Liver (tissue), 7 donors: ENCODE measurements at regions not wholly inside any gene's neighbourhood (a gene's known extent, or its start where the extent isn't known, plus 50 kb on each side); places are given as distances from the start of the nearest gene placed in this dataset.

Source experiments
- DNase-seq: peaks from one replicate; pipeline ENCODE4 v3.0.0-alpha.2; 2017; ENCODE audit warnings: low spot score
- H3K27ac ChIP-seq, 2 donors: one replicate each; pipeline ENCODE4 v1.7.0; 2013; ENCODE audit warnings: inconsistent platforms in 2 of 2, low read length in 2 of 2, control low read depth in 1 of 2, low read depth in 1 of 2, mild to moderate bottlenecking in 1 of 2
- H3K27me3 ChIP-seq, 4 donors: one replicate each; pipeline versions ENCODE4 v1.6.1 to v1.7.0; 2013; ENCODE audit warnings: low read length in 3 of 4, inconsistent platforms in 1 of 4, mild to moderate bottlenecking in 1 of 4, moderate library complexity in 1 of 4; ENCODE audit not compliant: control insufficient read depth in 4 of 4, insufficient read depth in 4 of 4
- H3K36me3 ChIP-seq, 4 donors: one replicate each; pipeline versions ENCODE4 v1.6.1 to v1.7.0; 2013; ENCODE audit warnings: low read length in 3 of 4, mild to moderate bottlenecking in 3 of 4, low read depth in 1 of 4, moderate library complexity in 1 of 4; ENCODE audit not compliant: control insufficient read depth in 4 of 4, insufficient read depth in 3 of 4
- H3K4me1 ChIP-seq, 4 donors: one replicate each; pipeline versions ENCODE4 v1.6.1 to v1.7.0; 2013; ENCODE audit warnings: low read length in 3 of 4, mild to moderate bottlenecking in 3 of 4, moderate library complexity in 1 of 4; ENCODE audit not compliant: control insufficient read depth in 4 of 4, insufficient read depth in 4 of 4
- H3K4me3 ChIP-seq, 3 donors: one replicate each; pipeline versions ENCODE4 v1.6.1 to v1.7.0; 2013; ENCODE audit warnings: low read length in 3 of 3, control low read depth in 1 of 3, low read depth in 1 of 3, mild to moderate bottlenecking in 1 of 3
- H3K9ac ChIP-seq, 2 donors: one replicate each; pipeline ENCODE4 v1.7.0; 2013; ENCODE audit warnings: low read length in 2 of 2, mild to moderate bottlenecking in 2 of 2, moderate library complexity in 2 of 2, control low read depth in 1 of 2, low read depth in 1 of 2
- H3K9me3 ChIP-seq, 4 donors: one replicate each; pipeline versions ENCODE4 v1.6.1 to v1.7.0; 2013; ENCODE audit warnings: low read length in 3 of 4; ENCODE audit not compliant: control insufficient read depth in 4 of 4
- ATF3 ChIP-seq: IDR thresholded peaks from 2 replicates; pipeline ENCODE4 v1.6.1; 2016; ENCODE audit warnings: antibody characterized with exemption
- EGR1 ChIP-seq, 2 donors: IDR thresholded peaks; 2 replicates each; pipeline ENCODE4 v1.6.1; 2016 to 2018; ENCODE audit warnings: antibody characterized with exemption in 2 of 2, low read depth in 2 of 2
- FOXA1 ChIP-seq: IDR thresholded peaks from 2 replicates; pipeline ENCODE4 v1.6.1; 2016; ENCODE audit warnings: antibody characterized with exemption
- HNF4G ChIP-seq: IDR thresholded peaks from 2 replicates; pipeline ENCODE4 v1.6.1; 2016; ENCODE audit warnings: antibody characterized with exemption
- MAX ChIP-seq: IDR thresholded peaks from 2 replicates; pipeline ENCODE4 v1.6.1; 2016; ENCODE audit warnings: antibody characterized with exemption
- NR2F2 ChIP-seq: IDR thresholded peaks from 2 replicates; pipeline ENCODE4 v1.6.1; 2016; ENCODE audit warnings: antibody characterized with exemption
- RAD21 ChIP-seq, 2 donors: IDR thresholded peaks; 2 replicates each; pipeline ENCODE4 v1.6.1; 2016; ENCODE audit warnings: antibody characterized with exemption in 2 of 2, mild to moderate bottlenecking in 2 of 2
- RXRA ChIP-seq, 2 donors: IDR thresholded peaks; 2 replicates each; pipeline ENCODE4 v1.6.1; 2017 to 2018; ENCODE audit warnings: antibody characterized with exemption in 2 of 2, mild to moderate bottlenecking in 1 of 2
- SP1 ChIP-seq: IDR thresholded peaks from 2 replicates; pipeline ENCODE4 v1.6.1; 2018; ENCODE audit warnings: antibody characterized with exemption, mild to moderate bottlenecking
- TAF1 ChIP-seq: conservative IDR thresholded peaks from 2 replicates; pipeline ENCODE4 v1.6.1; 2016; ENCODE audit warnings: antibody characterized with exemption, mild to moderate bottlenecking
- YY1 ChIP-seq: IDR thresholded peaks from 2 replicates; pipeline ENCODE4 v1.6.1; 2016; ENCODE audit warnings: antibody characterized with exemption, mild to moderate bottlenecking
- ZBTB33 ChIP-seq: IDR thresholded peaks from 2 replicates; pipeline ENCODE4 v1.6.1; 2016; ENCODE audit warnings: antibody characterized with exemption
- WGBS: extraction: QIAGEN DNeasy Blood & Tissue Kit; methylation state at CpG from one replicate; pipeline ENCODE4 v1.1.7; 2013; 5-methylcytosine and 5-hydroxymethylcytosine counted together
- donor health status: healthy.
- donor health status: healthy.
- donor health status: healthy.
- donor health status: healthy.

GRCh38 chr6:62519574-62519973 is 233.5 kb upstream of the KHDRBS2 start:
- Histone ChIP-seq H3K4me1 (no peaks in the 10 kb centered on the region), H3K27me3 (no peaks in the 10 kb centered on the region), H3K4me3 (no peak overlapping the region), H3K27ac (no peak overlapping the region), H3K9ac (no peak overlapping the region), H3K9me3 (no peaks in the 10 kb centered on the region), H3K36me3 (no peaks in the 10 kb centered on the region)
- no peak for DNase-seq
- TF ChIP-seq RXRA (IDR thresholded peaks at IDR 0.05) (no peak), ATF3 (no peak), HNF4G (no peak), RAD21 (IDR thresholded peaks at IDR 0.05) (no peak), EGR1 (IDR thresholded peaks at IDR 0.05; ENCODE audit: low read depth in 2 of 2) (no peak), SP1 (no peak)

- H3K4me1 ChIP-seq, result no peaks in the 10 kb centered on the region
- H3K27me3 ChIP-seq, result no peaks in the 10 kb centered on the region
- no peak for DNase-seq
- no peak overlapping the region for H3K9ac ChIP-seq
- no peaks in the 10 kb centered on the region for H3K9me3 ChIP-seq
- H3K27ac ChIP-seq, result no peak overlapping the region
- WGBS, result 23% methylated on average over 7 of the region's 7 CpGs
- no peak overlapping the region for H3K4me3 ChIP-seq
- TF ChIP-seq MAX, result no peak
- TF ChIP-seq ATF3, result no peak
- TF ChIP-seq NR2F2, result no peak
- H3K36me3 ChIP-seq, result no peaks in the 10 kb centered on the region
Observed at GRCh38 chr6:62516291-62517141, 230.5 kb upstream of the KHDRBS2 start.

GRCh38 chr6:62492192-62492822 is 206.3 kb upstream of the KHDRBS2 start:
- Histone ChIP-seq H3K9me3 (no peaks in the 10 kb centered on the region), H3K4me1 (no peaks in the 10 kb centered on the region), H3K36me3 (no peaks in the 10 kb centered on the region), H3K27me3 (no peaks in the 10 kb centered on the region), H3K4me3 (no peak overlapping the region), H3K27ac (no peak overlapping the region), H3K9ac (no peak overlapping the region)
- no peak for DNase-seq
- TF ChIP-seq MAX, result no peak
- no peak for TF ChIP-seq EGR1 (IDR thresholded peaks at IDR 0.05; ENCODE audit: low read depth in 2 of 2)
- TF ChIP-seq ATF3, result no peak
- no peak for TF ChIP-seq ZBTB33
- no peak for TF ChIP-seq YY1
- no peak for TF ChIP-seq FOXA1
- TF ChIP-seq TAF1, result no peak
- 84% methylated on average over 11 of the region's 11 CpGs for WGBS
